OCI-LY1 (cell line): ENCODE measurements at regions not wholly inside any gene's neighbourhood (a gene's known extent, or its start where the extent isn't known, plus 50 kb on each side); places are given as distances from the start of the nearest gene placed in this dataset.

Experiments
- H2AFZ ChIP-seq: fragments of 200-600 bp; sonication (generic), shearing (Covaris generic); 2 replicates; pipeline ENCODE4 v1.6.0; 2014; ENCODE audit warnings: antibody characterized with exemption, mild to moderate bottlenecking, low read length
- H3F3A ChIP-seq: fragments of 200-600 bp; sonication (generic), shearing (Covaris generic); 2 replicates; pipeline ENCODE4 v1.6.0; 2014; ENCODE audit warnings: mild to moderate bottlenecking, antibody characterized with exemption, low read length, moderate library complexity; ENCODE audit not compliant: insufficient read depth
- H3K27ac ChIP-seq: fragments of 200-600 bp; sonication (generic); 2 replicates; pipeline ENCODE4 v1.5.1; 2014; ENCODE audit warnings: low read length, mixed run types, mild to moderate bottlenecking, low read depth; ENCODE audit not compliant: poor library complexity, severe bottlenecking
- H3K27me3 ChIP-seq: fragments of 200-600 bp; sonication (generic); 2 replicates; pipeline ENCODE4 v1.6.0; 2014; ENCODE audit warnings: antibody characterized with exemption, mild to moderate bottlenecking, low read length, moderate library complexity; ENCODE audit not compliant: insufficient read depth
- H3K36me3 ChIP-seq: fragments of 200-600 bp; sonication (generic); 2 replicates; pipeline ENCODE4 v1.6.1; 2014; ENCODE audit warnings: mild to moderate bottlenecking, antibody characterized with exemption, low read length, moderate library complexity, mixed read lengths; ENCODE audit not compliant: insufficient read depth
- H3K4me1 ChIP-seq: fragments of 200-600 bp; sonication (generic); 2 replicates; pipeline ENCODE4 v1.5.1; 2014; ENCODE audit warnings: mild to moderate bottlenecking, low read length, moderate library complexity; ENCODE audit not compliant: insufficient read depth, severe bottlenecking
- H3K4me2 ChIP-seq: fragments of 200-600 bp; sonication (generic), shearing (Covaris generic); 2 replicates; pipeline ENCODE4 v1.6.1; 2014; ENCODE audit warnings: low read length
- H3K4me3 ChIP-seq: fragments of 200-600 bp; sonication (generic); 2 replicates; pipeline ENCODE4 v1.5.1; 2014; ENCODE audit warnings: low read length, low read depth, mild to moderate bottlenecking, mixed read lengths; ENCODE audit not compliant: poor library complexity, severe bottlenecking
- H3K79me2 ChIP-seq: fragments of 200-600 bp; shearing (Covaris generic); 2 replicates; pipeline ENCODE4 v1.6.1; 2016; ENCODE audit warnings: mixed run types, low read length, mixed read lengths; ENCODE audit not compliant: insufficient read depth
- H3K9ac ChIP-seq: fragments of 200-600 bp; sonication (generic), shearing (Covaris generic); 2 replicates; pipeline ENCODE4 v1.6.1; 2014; ENCODE audit warnings: mild to moderate bottlenecking, low read length, mixed read lengths
- H3K9me2 ChIP-seq: fragments of 200-600 bp; sonication (generic), shearing (Covaris generic); 2 replicates; pipeline ENCODE4 v1.6.1; 2014; ENCODE audit warnings: low read depth, mild to moderate bottlenecking, low read length, mixed read lengths
- H3K9me3 ChIP-seq: fragments of 200-600 bp; shearing (Covaris generic); 2 replicates; pipeline ENCODE4 v1.6.1; 2014; ENCODE audit warnings: low read length, mixed read lengths
- H4K20me1 ChIP-seq: fragments of 200-600 bp; sonication (generic), shearing (Covaris generic); 2 replicates; pipeline ENCODE4 v1.6.0; 2016; ENCODE audit warnings: mild to moderate bottlenecking, low read length; ENCODE audit not compliant: insufficient read depth
- EZH2 ChIP-seq: fragments of 200-600 bp; sonication (generic), shearing (Covaris generic); IDR thresholded peaks from 2 replicates; pipeline ENCODE4 v1.8.0; 2017; ENCODE audit warnings: borderline replicate concordance, mixed run types, mild to moderate bottlenecking, antibody characterized with exemption, low read length, moderate library complexity, mixed read lengths
- TF ChIP-seq, protein P1 (sequence below): fragments of 200-600 bp; sonication (generic), shearing (Covaris generic); IDR thresholded peaks from 2 replicates; pipeline ENCODE4 v1.5.1; 2017; ENCODE audit warnings: mild to moderate bottlenecking, antibody characterized with exemption, low read length, moderate library complexity, mixed read lengths

GRCh38 chr11:87384078-87384729 is 346.5 kb downstream of the TMEM135 start:
- Histone ChIP-seq H3F3A (no peaks in the 10 kb centered on the region), H3K9ac (no peak overlapping the region), H3K79me2 (no peaks in the 10 kb centered on the region), H3K9me3 (no peaks in the 10 kb centered on the region), H3K27ac (no peak overlapping the region), H3K9me2 (no peaks in the 10 kb centered on the region), H2AFZ (no peak overlapping the region), H3K4me2 (no peak overlapping the region), H3K36me3 (no peaks in the 10 kb centered on the region), H4K20me1 (no peaks in the 10 kb centered on the region), H3K4me1 (no peaks in the 10 kb centered on the region), H3K27me3 (no peaks in the 10 kb centered on the region), H3K4me3 (no peak overlapping the region)
- TF ChIP-seq, protein P1, sequence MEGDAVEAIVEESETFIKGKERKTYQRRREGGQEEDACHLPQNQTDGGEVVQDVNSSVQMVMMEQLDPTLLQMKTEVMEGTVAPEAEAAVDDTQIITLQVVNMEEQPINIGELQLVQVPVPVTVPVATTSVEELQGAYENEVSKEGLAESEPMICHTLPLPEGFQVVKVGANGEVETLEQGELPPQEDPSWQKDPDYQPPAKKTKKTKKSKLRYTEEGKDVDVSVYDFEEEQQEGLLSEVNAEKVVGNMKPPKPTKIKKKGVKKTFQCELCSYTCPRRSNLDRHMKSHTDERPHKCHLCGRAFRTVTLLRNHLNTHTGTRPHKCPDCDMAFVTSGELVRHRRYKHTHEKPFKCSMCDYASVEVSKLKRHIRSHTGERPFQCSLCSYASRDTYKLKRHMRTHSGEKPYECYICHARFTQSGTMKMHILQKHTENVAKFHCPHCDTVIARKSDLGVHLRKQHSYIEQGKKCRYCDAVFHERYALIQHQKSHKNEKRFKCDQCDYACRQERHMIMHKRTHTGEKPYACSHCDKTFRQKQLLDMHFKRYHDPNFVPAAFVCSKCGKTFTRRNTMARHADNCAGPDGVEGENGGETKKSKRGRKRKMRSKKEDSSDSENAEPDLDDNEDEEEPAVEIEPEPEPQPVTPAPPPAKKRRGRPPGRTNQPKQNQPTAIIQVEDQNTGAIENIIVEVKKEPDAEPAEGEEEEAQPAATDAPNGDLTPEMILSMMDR = no peak
- no peak for TF ChIP-seq EZH2

DNA sequence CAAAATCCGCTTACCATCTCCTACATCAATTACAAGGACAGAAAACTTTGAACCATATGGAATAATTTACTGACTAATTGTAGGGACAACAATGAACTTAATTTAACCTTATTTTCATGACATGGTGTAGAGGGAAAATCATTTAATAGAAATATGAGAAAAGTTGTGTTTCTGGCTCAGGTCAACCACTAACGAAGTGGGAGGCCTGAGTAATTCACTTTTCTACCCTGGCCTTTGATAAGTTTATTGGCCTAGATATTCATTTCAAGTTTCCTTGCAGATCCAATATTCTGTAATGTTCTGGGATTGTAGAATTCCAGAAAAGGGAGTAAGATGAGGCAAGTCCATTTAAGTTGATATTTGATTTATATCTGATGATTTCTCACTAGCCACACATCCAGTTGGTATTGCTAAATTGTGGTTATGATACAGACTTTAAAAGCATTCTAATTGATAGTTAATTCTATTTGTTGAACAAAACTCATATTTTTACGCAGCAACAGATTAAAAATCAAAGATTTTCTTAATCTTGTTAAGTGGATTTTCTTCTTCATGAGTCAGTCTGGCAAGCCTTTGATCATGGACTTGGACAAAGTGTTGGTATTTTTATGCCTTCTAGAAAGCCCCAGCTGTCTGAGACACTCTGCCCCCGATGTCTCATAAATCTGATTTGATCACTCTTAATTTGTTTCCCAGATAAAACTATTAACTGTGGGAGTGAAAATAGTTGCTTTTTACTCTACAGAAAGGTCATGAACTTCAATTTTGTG is 336.5 kb downstream of the TMEM135 start:
- Histone ChIP-seq H3K4me1 (no peaks in the 10 kb centered on the region), H3K9me3 (no peaks in the 10 kb centered on the region), H3K4me3 (no peak overlapping the region), H2AFZ (no peak overlapping the region), H3F3A (no peaks in the 10 kb centered on the region), H3K27me3 (peaks cover 4% of the 10 kb centered on the region; the same call in 1 of the 2 replicates), H3K79me2 (no peaks in the 10 kb centered on the region), H3K27ac (no peak overlapping the region), H3K9ac (no peak overlapping the region), H3K36me3 (no peaks in the 10 kb centered on the region), H3K9me2 (no peaks in the 10 kb centered on the region), H3K4me2 (no peak overlapping the region), H4K20me1 (no peaks in the 10 kb centered on the region)
- TF ChIP-seq, protein P1 = no peak
- no peak for TF ChIP-seq EZH2
